ENCODE measurements at regions not wholly inside any gene's neighbourhood (a gene's known extent, or its start where the extent isn't known, plus 50 kb on each side); places are given as distances from the start of the nearest gene placed in this dataset.

GRCh38 chr4:171202908-171203307, 610.3 kb upstream of the GALNTL6 start:
- intact Hi-C loops (cut with DNase I; ENCODE audit: low total_unique reads), result no loop called here
- no peak for TF ChIP-seq EP300 (IDR thresholded peaks at IDR 0.05)
- TF ChIP-seq POLR2AphosphoS5 (IDR thresholded peaks at IDR 0.05), result no peak
- TF ChIP-seq CTCF (IDR thresholded peaks at IDR 0.05), result no peak
- TF ChIP-seq POLR2A (IDR thresholded peaks at IDR 0.05), result no peak
- no peaks in the 10 kb centered on the region for H3K36me3 ChIP-seq
- H3K27me3 ChIP-seq, result no peaks in the 10 kb centered on the region
- H3K4me3 ChIP-seq, result no peak overlapping the region
- DNase-seq, result no peak
- 65 to 88% (median 77%) methylated on average over 4 of the region's 4 CpGs for WGBS, 5 donors
- H3K4me1 ChIP-seq, result no peaks in the 10 kb centered on the region
- H3K27ac ChIP-seq, result no peak overlapping the region
- no peaks in the 10 kb centered on the region for H3K9me3 ChIP-seq

- DNase-seq, result peak in 1 of 2 donors; percentile 23
- Histone ChIP-seq H3K27ac (no peak overlapping the region), H3K4me1 (no peaks in the 10 kb centered on the region), H3K4me3 (no peak overlapping the region), H3K27me3 (no peaks in the 10 kb centered on the region), H3K36me3 (no peaks in the 10 kb centered on the region), H3K9me3 (no peaks in the 10 kb centered on the region)
- WGBS, 5 donors, result 71 to 84% (median 83%) methylated on average over 2 of the region's 2 CpGs
- no peak for TF ChIP-seq POLR2A (IDR thresholded peaks at IDR 0.05)
- TF ChIP-seq POLR2AphosphoS5 (IDR thresholded peaks at IDR 0.05), result no peak
- no peak for TF ChIP-seq EP300 (IDR thresholded peaks at IDR 0.05)
- no peak for TF ChIP-seq CTCF (IDR thresholded peaks at IDR 0.05)
- intact Hi-C loops (cut with DNase I; ENCODE audit: low total_unique reads), result no loop called here
These were observed 626.5 kb upstream of the GALNTL6 start for GRCh38 chr4:171186700-171187099.

- no peaks in the 10 kb centered on the region for H3K27me3 ChIP-seq
- no peaks in the 10 kb centered on the region for H3K36me3 ChIP-seq
- DNase-seq, result no peak
- 64 to 83% (median 74%) methylated on average over 1 of the region's 1 CpG for WGBS, 5 donors
- H3K4me1 ChIP-seq, result no peaks in the 10 kb centered on the region
- TF ChIP-seq CTCF (IDR thresholded peaks at IDR 0.05), result no peak
- no peaks in the 10 kb centered on the region for H3K9me3 ChIP-seq
- intact Hi-C loops (cut with DNase I; ENCODE audit: low total_unique reads), result no loop called here
- no peak overlapping the region for H3K27ac ChIP-seq
- H3K4me3 ChIP-seq, result no peak overlapping the region
These were observed 632.1 kb upstream of the GALNTL6 start for GRCh38 chr4:171181090-171181489.

- peaks cover 0 to 21% (median 12%) of the 10 kb centered on the region in 4 donors for H3K9me3 ChIP-seq
- H3K36me3 ChIP-seq, result no peaks in the 10 kb centered on the region
- no peak overlapping the region for H3K4me3 ChIP-seq
- TF ChIP-seq POLR2A (IDR thresholded peaks at IDR 0.05) (no peak), POLR2AphosphoS5 (IDR thresholded peaks at IDR 0.05) (no peak), CTCF (IDR thresholded peaks at IDR 0.05) (no peak), EP300 (IDR thresholded peaks at IDR 0.05) (no peak)
- H3K27ac ChIP-seq, result no peak overlapping the region
- DNase-seq, result no peak
- H3K27me3 ChIP-seq, result no peaks in the 10 kb centered on the region
- H3K4me1 ChIP-seq, result no peaks in the 10 kb centered on the region
- intact Hi-C loops (cut with DNase I; ENCODE audit: low total_unique reads), result no loop called here
These were observed 642.5 kb upstream of the GALNTL6 start for GRCh38 chr4:171170671-171171070.

GRCh38 chr4:171169396-171169795, 643.8 kb upstream of the GALNTL6 start:
- 64 to 89% (median 83%) methylated on average over 4 of the region's 4 CpGs for WGBS, 5 donors
- DNase-seq, result no peak
- Histone ChIP-seq H3K27ac (no peak overlapping the region), H3K9me3 (peaks cover 0 to 21% (median 12%) of the 10 kb centered on the region in 4 donors), H3K36me3 (no peaks in the 10 kb centered on the region), H3K4me3 (no peak overlapping the region), H3K4me1 (no peaks in the 10 kb centered on the region), H3K27me3 (no peaks in the 10 kb centered on the region)
- intact Hi-C loops (cut with DNase I; ENCODE audit: low total_unique reads), result no loop called here
- TF ChIP-seq EP300 (IDR thresholded peaks at IDR 0.05) (no peak), CTCF (IDR thresholded peaks at IDR 0.05) (no peak), POLR2A (IDR thresholded peaks at IDR 0.05) (no peak), POLR2AphosphoS5 (IDR thresholded peaks at IDR 0.05) (no peak)
